Upper lobe of right lung (tissue), 1 donor: ENCODE measurements at regions not wholly inside any gene's neighbourhood (a gene's known extent, or its start where the extent isn't known, plus 50 kb on each side); places are given as distances from the start of the nearest gene placed in this dataset.
"Not testable (repeated sequence)": the region's sequence is repeated elsewhere in the genome, so short reads cannot be mapped to it uniquely, and the experiment has no call there.

Experiments
- ATAC-seq: fragments of 200-7000 bp; cut with Tn5 transposase; one replicate; pipeline ENCODE4 v1.9.1; 2020; ENCODE audit warnings: mild to moderate bottlenecking, moderate library complexity
- DNase-seq: peaks from one replicate; pipeline ENCODE4 v3.0.0-alpha.2; 2020
- H3K27ac ChIP-seq: fragments of 200-600 bp; one replicate; pipeline ENCODE4 v1.8.0; 2022
- H3K27me3 ChIP-seq: fragments of 200-600 bp; one replicate; pipeline ENCODE4 v1.8.0; 2022; ENCODE audit warnings: mild to moderate bottlenecking
- H3K36me3 ChIP-seq: fragments of 200-600 bp; one replicate; pipeline ENCODE4 v1.8.0; 2022
- H3K4me1 ChIP-seq: fragments of 200-600 bp; one replicate; pipeline ENCODE4 v1.8.0; 2022
- H3K4me3 ChIP-seq: fragments of 200-600 bp; one replicate; pipeline ENCODE4 v1.8.0; 2022; ENCODE audit warnings: mild to moderate bottlenecking
- H3K9me3 ChIP-seq: fragments of 200-600 bp; one replicate; pipeline ENCODE4 v1.8.0; 2022
- CTCF ChIP-seq: fragments of 200-600 bp; IDR thresholded peaks from one replicate; pipeline ENCODE4 v1.8.0; 2022; ENCODE audit warnings: antibody characterized with exemption
- intact Hi-C: fragments of 100-400 bp; cut with DNase I; formaldehyde crosslinking; loops from one replicate; pipeline ENCODE4 v1.11.0; 2022
- donor health status: DM: no; HTN: yes; CAD: no; lungs with severe emphysema.

- ATAC-seq (no peak), DNase-seq (no peak)
- intact Hi-C loops, result no loop called here
- Histone ChIP-seq H3K4me1 (no peaks in the 10 kb centered on the region), H3K36me3 (no peaks in the 10 kb centered on the region), H3K9me3 (no peaks in the 10 kb centered on the region), H3K4me3 (no peak overlapping the region), H3K27me3 (no peaks in the 10 kb centered on the region), H3K27ac (no peak overlapping the region)
- TF ChIP-seq CTCF, result no peak
Measured at GRCh38 chr22:48498526-48499331, 1328.9 kb downstream of the BRD1 start.

GRCh38 chr22:48497743-48498520 lies 1329.7 kb downstream of the BRD1 start:
- intact Hi-C loops, ATAC-seq, H3K36me3 ChIP-seq, H3K9me3 ChIP-seq, H3K4me3 ChIP-seq, H3K4me1 ChIP-seq, H3K27ac ChIP-seq, DNase-seq, H3K27me3 ChIP-seq: not testable (repeated sequence)

- Histone ChIP-seq H3K9me3 (no peaks in the 10 kb centered on the region), H3K4me1 (no peaks in the 10 kb centered on the region), H3K27me3 (no peaks in the 10 kb centered on the region), H3K27ac (no peak overlapping the region), H3K36me3 (no peaks in the 10 kb centered on the region), H3K4me3 (no peak overlapping the region)
- intact Hi-C loops, result no loop called here
- DNase-seq, result no peak
- no peak for ATAC-seq
- no peak for TF ChIP-seq CTCF
Measured at GRCh38 chr22:48496987-48497650, 1330.6 kb downstream of the BRD1 start.

GRCh38 chr22:48496226-48496845 lies 1331.3 kb downstream of the BRD1 start:
- intact Hi-C loops, result no loop called here
- ATAC-seq, result no peak
- TF ChIP-seq CTCF, result no peak
- H3K27ac ChIP-seq, result no peak overlapping the region
- H3K4me1 ChIP-seq, result no peaks in the 10 kb centered on the region
- no peak overlapping the region for H3K4me3 ChIP-seq
- DNase-seq, result peak; percentile 46
- no peaks in the 10 kb centered on the region for H3K9me3 ChIP-seq
- peaks cover 4% of the 10 kb centered on the region for H3K27me3 ChIP-seq
- H3K36me3 ChIP-seq, result no peaks in the 10 kb centered on the region

GRCh38 chr22:48495751-48496080 lies 1332.0 kb downstream of the BRD1 start:
- DNase-seq (no peak), ATAC-seq (no peak)
- Histone ChIP-seq H3K36me3 (no peaks in the 10 kb centered on the region), H3K27me3 (peaks cover 10% of the 10 kb centered on the region), H3K4me3 (no peak overlapping the region), H3K9me3 (no peaks in the 10 kb centered on the region), H3K27ac (no peak overlapping the region), H3K4me1 (no peaks in the 10 kb centered on the region)
- intact Hi-C loops, result no loop called here
- TF ChIP-seq CTCF, result no peak
